ENCODE measurements at regions not wholly inside any gene's neighbourhood (a gene's known extent, or its start where the extent isn't known, plus 50 kb on each side); places are given as distances from the start of the nearest gene placed in this dataset.
"Not testable (repeated sequence)": the region's sequence is repeated elsewhere in the genome, so short reads cannot be mapped to it uniquely, and the experiment has no call there.

DNA sequence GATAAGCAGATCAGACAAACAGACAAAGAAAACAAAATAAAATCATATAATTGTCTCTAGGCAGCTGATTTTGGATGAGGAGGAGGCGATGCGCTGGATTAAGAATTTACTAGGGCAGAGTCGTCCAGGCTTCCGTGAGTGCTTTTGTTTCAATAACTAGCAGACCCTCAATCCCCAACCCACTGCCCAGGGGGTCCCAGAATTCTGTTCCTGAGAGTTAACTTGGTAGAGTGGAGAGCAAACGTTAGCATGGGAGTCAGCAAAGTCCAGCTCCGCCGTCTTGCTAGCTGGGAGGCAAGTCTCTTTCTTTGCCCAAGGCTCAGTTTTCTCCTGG, 95.5 kb upstream of the TBX5 start:
- no peak for DNase-seq (ENCODE audit: low read depth in 2 of 2)

DNA sequence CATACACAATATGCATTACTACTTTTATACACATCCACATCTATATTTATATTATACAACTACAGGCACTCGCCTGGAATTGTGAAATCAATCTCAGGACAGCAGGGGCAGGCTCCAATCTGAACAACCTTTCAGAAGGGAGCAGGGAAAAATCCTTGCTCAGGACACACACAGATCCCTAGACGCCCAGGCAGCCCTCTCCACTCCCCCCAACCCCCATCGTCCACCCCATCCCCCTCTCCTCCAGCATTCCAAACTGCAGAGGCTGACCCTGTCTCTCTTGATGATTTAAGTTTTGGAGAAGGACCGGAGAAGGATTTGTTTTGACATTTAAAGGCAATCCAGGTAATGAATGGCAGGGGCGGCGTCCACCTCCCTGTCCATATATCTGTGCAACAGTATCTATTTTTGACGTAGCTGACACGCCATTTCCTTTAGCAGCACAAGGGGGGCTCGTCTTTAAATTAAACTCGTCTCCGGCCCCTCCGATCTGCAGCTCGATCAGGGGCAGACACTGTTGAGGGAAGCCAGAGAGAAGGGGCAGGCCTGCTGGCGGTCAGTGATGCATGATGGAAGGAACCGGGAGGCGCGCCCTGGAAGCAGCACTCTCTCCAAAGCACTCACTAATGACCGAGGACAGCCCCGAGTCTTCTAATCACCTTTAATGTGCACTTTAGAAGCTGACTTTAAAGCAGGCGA, 95.0 kb upstream of the TBX5 start:
- no peak for DNase-seq (ENCODE audit: low read depth in 2 of 2)

DNA sequence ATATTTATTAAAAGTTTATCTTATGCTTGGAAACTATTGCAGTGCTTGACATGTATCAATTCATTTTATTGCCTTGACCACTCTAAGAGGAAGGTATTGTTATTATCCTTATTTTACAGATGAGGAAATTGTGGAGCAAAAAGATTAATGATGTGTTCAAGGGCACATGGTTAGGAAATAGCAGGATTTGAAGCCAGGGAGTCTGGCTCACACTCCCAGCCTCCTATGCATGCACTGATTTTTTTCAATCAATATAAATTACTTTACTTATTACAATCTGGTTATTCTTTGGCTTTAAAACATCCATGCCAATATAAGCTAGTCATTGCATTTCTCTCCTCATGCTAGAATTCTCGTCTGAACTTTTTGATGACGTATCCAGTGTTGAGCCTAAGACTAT, 94.2 kb upstream of the TBX5 start:
- DNase-seq (ENCODE audit: low read depth in 2 of 2) = no peak

DNA sequence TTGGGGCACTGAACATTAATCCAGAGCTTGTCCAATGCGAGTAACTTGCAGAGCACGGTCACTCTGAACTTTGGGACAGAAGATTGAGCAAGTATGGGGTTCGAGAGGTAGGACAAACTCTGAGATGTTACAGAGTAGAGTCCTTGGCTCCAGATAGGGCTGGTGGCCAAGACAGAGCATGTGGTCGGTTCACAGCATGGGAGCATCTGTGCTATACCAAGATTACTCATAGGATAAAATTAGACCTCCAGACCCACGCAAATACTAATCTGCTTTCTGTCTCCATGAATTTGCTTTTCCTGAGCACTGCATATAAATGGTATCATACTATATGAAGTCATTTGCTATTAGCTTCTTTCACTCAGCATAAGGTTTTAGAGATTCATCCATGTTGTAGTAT, 93.4 kb upstream of the TBX5 start:
- no peak for DNase-seq (ENCODE audit: low read depth in 2 of 2)

DNA sequence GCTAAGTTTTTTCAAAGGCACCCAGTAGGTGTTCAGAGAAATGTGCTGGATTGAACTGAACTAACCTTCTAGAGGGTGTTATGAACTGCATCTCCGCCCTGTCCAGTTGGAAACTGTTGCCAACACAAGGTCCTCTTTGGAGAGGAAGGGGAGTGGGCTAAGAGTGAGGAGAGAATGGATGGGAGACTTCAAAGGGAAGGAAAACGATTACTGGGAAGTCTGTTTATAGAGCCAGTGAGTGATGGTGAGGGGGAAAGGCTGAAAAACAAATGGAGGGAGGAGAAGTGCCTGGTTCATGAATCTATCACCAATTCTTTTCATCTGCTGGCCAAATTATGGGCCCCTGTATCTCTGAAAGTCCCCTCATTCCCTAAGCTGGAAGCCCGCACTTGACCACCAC, 86.0 kb upstream of the TBX5 start:
- DNase-seq (ENCODE audit: low read depth in 2 of 2) = no peak

DNA sequence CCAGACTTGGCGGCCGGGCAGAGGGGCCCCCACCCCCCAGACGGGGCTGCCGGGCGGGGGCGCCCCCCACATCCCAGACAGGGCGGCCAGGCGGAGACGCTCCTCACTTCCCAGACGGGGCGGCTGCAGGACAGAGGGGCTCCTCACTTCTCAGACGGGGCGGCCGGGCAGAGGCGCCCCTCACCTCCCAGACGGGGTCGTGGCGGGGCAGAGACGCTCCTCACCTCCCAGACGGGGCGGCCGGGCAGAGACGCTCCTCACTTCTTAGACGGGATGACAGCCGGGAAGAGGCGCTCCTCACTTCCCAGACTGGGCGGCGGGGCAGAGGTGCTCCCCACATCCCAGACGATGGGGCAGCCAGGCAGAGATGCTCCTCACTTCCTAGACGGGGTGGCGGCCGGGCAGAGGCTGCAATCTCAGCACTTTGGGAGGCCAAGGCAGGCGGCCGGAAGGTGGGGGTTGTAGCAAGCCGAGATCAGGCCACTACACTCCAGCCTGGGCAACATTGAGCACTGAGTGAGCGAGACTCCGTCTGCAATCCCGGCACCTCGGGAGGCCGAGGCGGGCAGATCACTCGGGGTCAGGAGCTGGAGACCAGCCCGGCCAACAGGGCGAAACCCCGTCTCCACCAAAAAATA, 79.0 kb upstream of the TBX5 start:
- DNase-seq (ENCODE audit: low read depth in 2 of 2) = not testable (repeated sequence)

DNA sequence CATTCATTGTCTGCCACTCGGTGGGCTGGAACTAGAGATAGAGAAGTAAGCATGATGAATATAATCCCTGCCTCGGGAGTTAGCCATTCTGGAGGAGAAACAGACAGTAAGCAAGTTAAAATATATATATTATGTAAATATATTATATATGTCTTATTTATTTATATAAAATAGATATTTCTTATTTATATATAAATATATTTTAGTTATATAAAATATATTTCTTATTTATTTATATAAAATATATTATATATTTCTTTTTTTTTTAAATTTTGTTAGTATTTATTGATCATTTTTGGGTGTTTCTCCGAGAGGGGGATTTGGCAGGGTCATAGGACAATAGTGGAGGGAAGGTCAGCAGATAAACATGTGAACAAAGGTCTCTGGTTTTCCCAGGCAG, 78.1 kb upstream of the TBX5 start:
- DNase-seq (ENCODE audit: low read depth in 2 of 2) = no peak

DNA sequence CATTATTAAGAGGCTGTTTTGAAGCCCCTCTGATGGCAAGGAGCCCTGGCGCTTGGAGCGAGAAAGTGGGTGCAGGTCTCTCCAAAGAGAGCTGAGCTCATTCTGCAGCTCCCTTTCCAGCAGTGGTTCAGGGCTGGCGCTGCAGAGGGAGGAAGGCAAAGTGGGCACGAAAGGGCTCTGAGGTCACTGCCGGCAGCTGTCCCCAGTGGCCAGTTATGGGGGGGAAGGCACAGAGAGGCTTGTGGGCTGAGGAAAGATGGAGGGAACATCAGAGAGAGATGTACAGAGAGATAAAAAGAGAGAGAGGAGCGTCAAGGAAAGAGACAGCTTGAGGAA, 75.2 kb upstream of the TBX5 start:
- DNase-seq (ENCODE audit: low read depth in 2 of 2) = no peak

DNA sequence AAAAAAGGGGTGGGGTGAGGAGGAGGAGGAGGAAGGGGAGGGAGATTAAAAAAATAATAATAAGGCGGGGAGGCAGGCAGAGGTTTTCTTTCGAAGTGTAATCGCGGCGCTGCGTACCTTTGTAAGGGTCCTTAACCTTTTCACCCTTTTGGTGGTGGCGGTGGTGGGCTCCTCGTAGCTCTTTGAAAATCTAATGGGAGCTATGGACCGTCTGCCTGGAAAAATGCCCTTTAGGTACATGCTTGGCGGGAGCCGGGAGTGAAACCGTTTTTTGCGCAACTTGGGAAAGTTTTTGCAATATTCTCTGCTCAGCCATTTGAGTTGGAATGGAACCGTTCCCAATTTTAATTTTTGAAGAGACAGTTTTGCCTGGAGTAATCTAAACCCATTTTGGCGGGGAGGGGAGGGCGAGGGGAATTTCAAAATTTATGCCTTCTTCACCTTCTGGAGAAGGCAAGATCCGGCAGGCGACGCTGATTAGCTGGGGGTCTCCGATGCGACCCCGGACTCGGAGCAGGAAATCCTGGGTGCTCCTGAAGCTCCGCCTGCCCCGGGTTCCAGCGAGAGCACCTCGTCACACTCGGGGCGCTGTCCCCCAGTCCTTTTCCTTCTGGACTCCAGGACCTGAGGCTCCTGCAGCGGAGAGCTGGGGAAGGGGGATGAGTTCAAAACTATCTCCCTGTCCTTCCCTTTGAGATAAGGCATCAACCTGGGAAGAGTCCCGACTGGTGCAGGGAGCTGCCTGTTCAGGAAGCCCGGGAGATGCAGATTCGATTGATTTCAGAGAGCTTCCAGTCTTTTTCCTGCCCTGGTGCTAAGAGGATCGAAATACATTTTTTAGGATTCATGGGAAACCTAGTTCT, 74.6 kb upstream of the TBX5 start:
- DNase-seq (ENCODE audit: low read depth in 2 of 2) = no peak

DNA sequence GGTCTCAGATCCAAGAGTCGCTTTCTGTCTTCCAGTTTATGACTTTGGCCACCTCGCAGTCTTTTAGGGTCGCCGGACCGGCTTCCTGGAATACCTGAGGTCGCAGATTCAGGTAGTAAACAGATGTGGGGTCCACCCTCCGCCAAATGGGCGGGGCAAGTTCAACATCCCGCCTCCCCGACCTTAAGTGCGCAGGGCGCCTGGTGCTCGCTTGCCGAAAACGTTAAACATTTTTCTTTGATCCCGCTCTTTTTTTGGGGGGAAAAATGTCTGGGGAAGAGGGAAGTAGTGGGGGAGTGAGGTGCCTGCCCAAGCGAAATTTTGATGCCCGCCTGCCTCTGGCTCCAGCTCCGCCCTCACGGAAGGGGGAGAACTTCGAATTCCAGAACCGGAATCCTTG, 73.9 kb upstream of the TBX5 start:
- no peak for DNase-seq (ENCODE audit: low read depth in 2 of 2)

DNA sequence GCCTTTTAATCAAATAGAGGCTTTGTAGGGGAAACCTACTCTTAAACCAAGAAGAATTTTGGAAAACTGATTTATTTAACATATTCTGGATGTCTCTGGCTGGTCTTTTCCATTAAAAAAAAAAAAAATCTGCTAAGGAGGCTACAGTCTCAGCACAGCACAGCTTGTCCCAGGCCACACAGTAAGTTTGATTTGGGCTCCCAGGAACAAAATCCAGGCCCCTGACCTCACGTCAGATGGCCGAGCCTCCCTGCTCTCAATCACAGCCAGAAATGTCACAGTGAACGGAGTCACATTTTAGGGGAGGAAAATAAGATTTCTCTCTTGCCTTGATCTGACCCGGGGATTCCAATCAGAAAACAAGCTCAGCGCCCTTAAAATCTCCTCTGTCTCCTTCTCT, 72.9 kb upstream of the TBX5 start:
- no peak for DNase-seq (ENCODE audit: low read depth in 2 of 2)

DNA sequence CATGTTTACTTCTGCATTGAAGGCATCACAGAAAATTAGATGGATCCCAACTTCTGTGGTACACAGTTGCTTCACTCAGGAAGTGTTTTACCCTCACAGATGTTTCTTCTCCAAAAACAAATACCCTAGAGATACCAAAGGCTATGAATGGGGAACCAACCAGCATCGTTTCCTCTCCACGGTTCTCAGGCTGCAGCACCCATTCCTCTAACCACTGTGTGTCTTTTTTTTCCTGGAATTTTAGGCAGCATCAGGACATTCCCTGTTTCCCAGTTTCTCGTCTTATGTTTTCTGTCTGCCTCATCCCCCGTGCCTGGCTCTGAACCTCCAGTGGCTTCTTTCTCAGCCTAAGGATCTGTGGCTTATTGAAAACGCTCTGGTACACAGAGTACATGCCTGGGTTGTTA, 72.0 kb upstream of the TBX5 start:
- no peak for DNase-seq (ENCODE audit: low read depth in 2 of 2)

DNA sequence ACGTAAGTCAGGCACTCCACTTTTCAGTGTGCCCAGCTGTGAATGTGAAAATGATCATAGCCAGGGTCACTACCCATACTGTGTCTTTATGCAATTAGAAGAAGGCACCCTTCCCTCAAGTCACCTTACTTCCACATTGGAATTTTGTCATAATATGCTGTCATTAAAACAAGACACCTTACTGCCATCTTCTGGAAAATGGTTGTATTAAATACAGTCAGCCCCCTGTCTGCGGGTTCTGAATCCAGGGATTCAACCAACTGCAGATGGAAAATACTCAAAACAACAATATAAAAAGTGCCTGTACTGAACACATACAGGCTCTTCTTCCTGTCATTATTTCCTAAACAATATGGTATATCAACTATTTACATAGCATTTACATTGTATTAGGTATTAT, 70.2 kb upstream of the TBX5 start:
- no peak for DNase-seq (ENCODE audit: low read depth in 2 of 2)

DNA sequence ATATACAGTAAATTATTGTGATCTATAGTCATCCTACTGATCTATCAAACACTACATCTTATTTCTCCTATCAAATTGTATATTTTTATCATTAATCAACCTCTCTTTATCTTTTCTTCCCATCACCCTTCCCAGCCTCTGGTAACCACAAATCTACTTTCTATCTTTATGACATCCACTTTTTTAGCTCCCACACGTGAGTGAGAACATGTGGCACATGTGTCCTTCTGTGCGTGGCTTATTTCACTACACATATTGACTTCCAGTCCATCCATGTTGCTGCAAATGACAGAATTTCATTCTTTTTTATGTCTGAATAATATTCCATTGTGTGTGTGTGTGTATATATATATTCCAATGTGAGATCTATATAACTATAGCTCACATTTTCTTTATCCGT, 67.8 kb upstream of the TBX5 start:
- no peak for DNase-seq (ENCODE audit: low read depth in 2 of 2)

DNA sequence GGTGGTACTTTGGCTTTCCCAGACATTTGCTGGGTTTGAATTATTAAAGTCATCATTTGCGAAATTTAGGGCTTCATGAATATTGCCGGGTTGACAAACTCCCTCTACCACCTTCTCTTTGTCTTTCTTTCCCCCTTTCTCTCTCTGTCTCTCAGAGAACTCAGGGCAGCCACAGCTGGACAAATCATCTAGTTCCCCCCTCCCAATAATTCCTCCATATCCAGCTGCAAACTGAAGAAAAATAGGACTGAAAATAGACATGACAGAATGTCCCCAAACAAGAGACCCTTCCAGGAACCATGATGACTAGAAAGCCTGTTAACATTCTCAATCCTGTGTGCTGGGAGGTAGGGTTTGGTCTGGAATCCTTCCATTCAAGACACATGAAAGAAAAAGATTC, 67.1 kb upstream of the TBX5 start:
- DNase-seq (ENCODE audit: low read depth in 2 of 2) = no peak

DNA sequence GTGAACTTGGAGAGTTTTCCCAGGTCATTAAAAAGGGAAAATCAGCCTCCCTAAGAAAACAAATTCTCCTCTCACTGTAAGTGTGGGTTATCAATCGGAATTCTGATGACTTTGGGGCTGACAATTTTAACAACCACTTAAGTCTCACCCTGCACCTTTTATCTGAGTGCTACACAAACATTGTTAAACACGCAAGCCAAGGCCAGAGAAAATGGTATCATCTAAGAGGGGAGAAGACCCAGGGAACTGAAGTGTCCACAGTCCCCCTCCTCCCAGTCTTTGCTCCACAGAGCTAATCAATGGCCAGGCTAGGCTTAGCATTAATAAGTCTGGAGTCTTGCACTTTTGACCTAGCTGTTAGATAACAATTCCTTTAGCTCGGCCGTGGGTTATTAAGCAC, 51.7 kb upstream of the TBX5 start:
- no peak for DNase-seq (ENCODE audit: low read depth in 2 of 2)
